Activated naive CD8-positive, alpha-beta T cell (primary cell): ENCODE measurements at regions not wholly inside any gene's neighbourhood (a gene's known extent, or its start where the extent isn't known, plus 50 kb on each side); places are given as distances from the start of the nearest gene placed in this dataset.

Experiments
- H3K27ac Mint-ChIP-seq: one replicate; pipeline ENCODE4 v1.8.0; 2021; ENCODE audit warnings: mixed read lengths
- H3K27me3 Mint-ChIP-seq: one replicate; pipeline ENCODE4 v1.8.0; 2021; ENCODE audit warnings: mixed read lengths
- H3K36me3 Mint-ChIP-seq: one replicate; pipeline ENCODE4 v1.8.0; 2021; ENCODE audit warnings: mixed read lengths
- H3K4me1 Mint-ChIP-seq: one replicate; pipeline ENCODE4 v1.8.0; 2021; ENCODE audit warnings: low read depth, mixed read lengths
- H3K4me3 Mint-ChIP-seq: one replicate; pipeline ENCODE4 v1.8.0; 2021; ENCODE audit warnings: mild to moderate bottlenecking, mixed read lengths
- H3K9me3 Mint-ChIP-seq: one replicate; pipeline ENCODE4 v1.8.0; 2021; ENCODE audit warnings: low read depth, mixed read lengths

DNA sequence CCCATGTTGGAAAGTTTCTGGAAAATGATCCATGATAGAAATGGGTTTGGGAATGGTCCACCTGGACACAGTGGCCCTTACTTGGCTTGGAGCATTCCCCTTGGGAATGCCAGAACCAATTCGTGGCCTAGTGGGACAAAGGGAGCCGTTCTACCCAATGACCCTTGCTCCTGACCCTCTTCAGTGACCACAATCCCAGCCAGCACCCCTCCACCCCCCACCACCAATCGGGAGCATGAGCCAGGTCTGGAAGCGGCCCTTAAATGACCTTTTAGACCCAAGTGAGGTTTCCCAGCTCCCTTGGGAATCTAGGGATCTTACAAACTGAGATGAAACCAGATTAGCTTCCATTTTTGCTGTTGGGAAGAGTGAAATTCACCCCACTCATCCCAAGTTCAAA is 51.3 kb upstream of the CDON start:
- Mint-ChIP-seq H3K27me3 (no peaks in the 10 kb centered on the region), H3K9me3 (no peaks in the 10 kb centered on the region), H3K4me3 (no peak overlapping the region), H3K36me3 (no peaks in the 10 kb centered on the region), H3K27ac (no peak overlapping the region), H3K4me1 (no peaks in the 10 kb centered on the region)

DNA sequence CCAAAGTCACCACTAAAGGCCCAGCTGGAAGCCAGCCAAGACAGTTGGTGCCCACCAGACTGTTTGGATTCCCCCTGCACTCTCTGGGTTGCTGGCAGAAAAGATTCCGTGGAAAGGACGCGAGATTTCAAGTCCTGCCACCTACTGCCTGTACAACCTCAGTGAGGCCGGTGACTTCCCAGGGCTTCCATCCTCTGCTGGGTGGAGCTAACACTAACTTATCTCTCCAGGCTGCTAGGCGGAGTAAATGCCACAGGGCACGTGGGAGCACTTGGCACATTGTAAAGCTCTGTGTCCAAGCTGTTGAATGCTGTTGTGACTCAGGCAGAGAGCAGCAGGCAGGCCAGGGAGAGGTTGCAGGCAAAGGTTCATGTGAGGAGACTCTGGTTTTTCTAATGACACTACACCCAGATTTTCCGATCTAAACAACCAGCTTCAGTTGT is 50.9 kb upstream of the CDON start:
- H3K9me3 Mint-ChIP-seq: no peaks in the 10 kb centered on the region
- no peak overlapping the region for H3K4me3 Mint-ChIP-seq
- H3K27ac Mint-ChIP-seq: no peak overlapping the region
- no peaks in the 10 kb centered on the region for H3K36me3 Mint-ChIP-seq
- no peaks in the 10 kb centered on the region for H3K4me1 Mint-ChIP-seq
- no peaks in the 10 kb centered on the region for H3K27me3 Mint-ChIP-seq

DNA sequence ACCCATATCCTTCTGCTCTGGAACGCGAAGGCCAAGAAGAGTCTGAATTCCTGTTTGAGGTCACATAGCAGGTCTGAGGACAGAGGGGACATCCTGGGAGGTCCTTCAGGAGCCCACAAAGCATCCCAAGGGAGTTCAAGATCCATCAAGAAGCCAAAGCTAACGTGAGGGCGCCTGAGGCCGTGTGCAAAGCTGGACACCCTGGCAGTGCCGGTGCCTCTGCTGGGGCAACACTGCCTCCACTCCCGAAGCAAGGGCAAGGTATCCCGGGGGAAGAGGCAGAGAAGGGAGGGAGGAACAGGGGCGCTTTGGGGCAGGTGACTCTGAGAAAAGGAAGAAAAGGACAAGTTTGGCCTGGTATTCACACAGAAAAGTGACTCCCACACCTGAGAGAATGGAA is 50.3 kb upstream of the CDON start:
- H3K36me3 Mint-ChIP-seq: no peaks in the 10 kb centered on the region
- H3K4me3 Mint-ChIP-seq: no peak overlapping the region
- no peak overlapping the region for H3K27ac Mint-ChIP-seq
- no peaks in the 10 kb centered on the region for H3K9me3 Mint-ChIP-seq
- H3K27me3 Mint-ChIP-seq: no peaks in the 10 kb centered on the region
- no peaks in the 10 kb centered on the region for H3K4me1 Mint-ChIP-seq

DNA sequence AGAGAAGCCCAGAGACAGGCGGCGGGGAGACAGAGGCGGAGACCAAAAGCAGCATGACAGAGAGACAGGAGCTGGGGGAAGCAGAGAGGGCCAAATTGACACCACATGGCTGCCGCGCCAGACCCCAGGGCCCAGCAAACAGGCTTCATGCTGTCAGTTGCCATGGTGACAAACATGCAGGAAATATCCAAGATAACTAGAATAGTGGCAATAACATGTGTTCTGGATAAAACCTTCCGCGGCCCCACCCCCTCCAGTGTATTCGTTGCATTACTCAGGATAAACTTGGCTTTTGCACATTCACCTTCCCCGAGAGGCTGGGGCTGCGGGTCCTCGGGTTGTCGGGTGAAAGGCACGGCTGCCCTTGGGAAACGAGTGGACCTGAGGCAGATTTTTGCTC is 49.9 kb upstream of the CDON start:
- H3K27ac Mint-ChIP-seq: no peak overlapping the region
- H3K9me3 Mint-ChIP-seq: no peaks in the 10 kb centered on the region

More for the DNA sequence above, 49.9 kb upstream of the CDON start:
- Mint-ChIP-seq H3K4me3 (no peak overlapping the region), H3K36me3 (no peaks in the 10 kb centered on the region), H3K4me1 (no peaks in the 10 kb centered on the region), H3K27me3 (no peaks in the 10 kb centered on the region)
